ENCODE measurements at regions not wholly inside any gene's neighbourhood (a gene's known extent, or its start where the extent isn't known, plus 50 kb on each side); places are given as distances from the start of the nearest gene placed in this dataset.
"Not testable (repeated sequence)": the region's sequence is repeated elsewhere in the genome, so short reads cannot be mapped to it uniquely, and the experiment has no call there.

- in situ Hi-C loops (cut with HindIII; ENCODE audit: low pct_ligation_motif_present, low pct_unique_long_range_greater_than_20kb, low sequenced_read_pairs): no loop called here
- no peak for DNase-seq
Observed at GRCh38 chr21:26236281-26236680, 65.7 kb upstream of the APP start.

GRCh38 chr21:26233297-26233696, 62.7 kb upstream of the APP start:
- in situ Hi-C loops (cut with HindIII; ENCODE audit: low pct_ligation_motif_present, low pct_unique_long_range_greater_than_20kb, low sequenced_read_pairs); DNase-seq: not testable (repeated sequence)

- peak; percentile 40 for DNase-seq
- in situ Hi-C loops (cut with HindIII; ENCODE audit: low pct_ligation_motif_present, low pct_unique_long_range_greater_than_20kb, low sequenced_read_pairs): not testable (repeated sequence)
Observed at GRCh38 chr21:26232491-26232890, 61.9 kb upstream of the APP start.

GRCh38 chr21:26227130-26227529, 56.6 kb upstream of the APP start:
- in situ Hi-C loops (cut with HindIII; ENCODE audit: low pct_ligation_motif_present, low pct_unique_long_range_greater_than_20kb, low sequenced_read_pairs): no loop called here
- DNase-seq: no peak

- no peak for DNase-seq
- in situ Hi-C loops (cut with HindIII; ENCODE audit: low pct_ligation_motif_present, low pct_unique_long_range_greater_than_20kb, low sequenced_read_pairs): no loop called here
Observed at GRCh38 chr21:26226724-26227123, 56.2 kb upstream of the APP start.

- in situ Hi-C loops (cut with HindIII; ENCODE audit: low pct_ligation_motif_present, low pct_unique_long_range_greater_than_20kb, low sequenced_read_pairs): no loop called here
- peak; percentile 1 for DNase-seq
Observed at GRCh38 chr21:26225046-26225445, 54.5 kb upstream of the APP start.

GRCh38 chr21:26224366-26224765, 53.8 kb upstream of the APP start:
- in situ Hi-C loops (cut with HindIII; ENCODE audit: low pct_ligation_motif_present, low pct_unique_long_range_greater_than_20kb, low sequenced_read_pairs): no loop called here
- DNase-seq: no peak

Data from ACHN (cell line).